Peyer's patch (tissue), 4 donors: ENCODE measurements at regions not wholly inside any gene's neighbourhood (a gene's known extent, or its start where the extent isn't known, plus 50 kb on each side); places are given as distances from the start of the nearest gene placed in this dataset.

Experiments used
- CTCF ChIP-seq, 6 experiments: fragments of 450-650 bp in 4 of 6; fragments of 200-600 bp in 2 of 6; sonication (generic) in 1 of 6; IDR thresholded peaks; one replicate each; pipeline ENCODE4 v1.5.1; 2017 to 2019; ENCODE audit warnings: antibody characterized with exemption in 6 of 6, mild to moderate bottlenecking in 3 of 6, moderate library complexity in 1 of 6
- POLR2A ChIP-seq, 2 donors: fragments of 450-650 bp; IDR thresholded peaks; one replicate each; pipeline ENCODE4 v1.5.1; 2017; ENCODE audit warnings: antibody characterized with exemption in 2 of 2, mild to moderate bottlenecking in 2 of 2, moderate library complexity in 2 of 2

GRCh38 chr10:6774406-6774805, 194.3 kb upstream of the PRKCQ start:
- TF ChIP-seq POLR2A (IDR thresholded peaks at IDR 0.05) (no peak), CTCF (IDR thresholded peaks at IDR 0.05) (no peak)
